ENCODE measurements at regions not wholly inside any gene's neighbourhood (a gene's known extent, or its start where the extent isn't known, plus 50 kb on each side); places are given as distances from the start of the nearest gene placed in this dataset.

- TF ChIP-seq POLR2A (IDR thresholded peaks at IDR 0.05; ENCODE audit: low read depth, low read length) (no peak), TAF1 (IDR thresholded peaks at IDR 0.05; ENCODE audit: low read depth, low read length) (no peak), POLR2AphosphoS5 (IDR thresholded peaks at IDR 0.05; ENCODE audit: low read depth, low read length) (no peak), PAX5 (IDR thresholded peaks at IDR 0.05; ENCODE audit: insufficient read depth, low read length, severe bottlenecking) (no peak)
Observed at GRCh38 chr1:98480271-98480670, 181.2 kb upstream of the SNX7 start.

Measured in GM12891 (cell line).